ENCODE measurements at regions not wholly inside any gene's neighbourhood (a gene's known extent, or its start where the extent isn't known, plus 50 kb on each side); places are given as distances from the start of the nearest gene placed in this dataset.

DNA sequence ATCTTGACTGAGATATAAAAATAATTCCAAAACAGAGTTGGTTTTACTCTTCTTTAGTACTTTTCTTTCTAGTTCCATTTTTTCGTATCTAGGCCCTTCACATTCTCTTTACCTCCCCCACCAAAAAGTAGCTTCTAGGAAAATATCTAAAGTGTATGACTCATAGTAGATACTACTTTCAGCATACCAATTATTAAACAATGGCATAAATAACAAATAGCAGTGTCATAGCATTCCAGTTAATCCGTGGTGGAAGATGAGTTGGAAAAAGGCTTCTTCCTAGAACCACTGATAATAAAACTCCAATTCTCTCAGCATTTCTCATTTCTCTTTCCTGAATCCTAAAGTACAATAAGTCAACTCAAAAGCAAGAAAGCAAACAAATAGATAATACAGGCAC lies 859.0 kb upstream of the B3GALT2 start:
- intact Hi-C loops (cut with micrococcal nuclease; ENCODE audit: unreplicated experiment), result no loop called here
- CTCF ChIA-PET, result no interaction called here
- no peaks in the 10 kb centered on the region for H3K9me3 ChIP-seq
- H3K27me3 ChIP-seq (replicated peaks; ENCODE audit: control insufficient read depth, insufficient read depth, low read length), result no peaks in the 10 kb centered on the region
- POLR2A ChIA-PET, result no interaction called here
- H3K36me3 ChIP-seq (ENCODE audit: control insufficient read depth, insufficient read depth, low read length), result no peaks in the 10 kb centered on the region
- Mint-ChIP-seq H3K4me3 (ENCODE audit: unreplicated experiment) (no peak overlapping the region), H3K27me3 (ENCODE audit: insufficient read depth, unreplicated experiment) (peaks cover 3% of the 10 kb centered on the region), H3K27ac (ENCODE audit: unreplicated experiment) (no peak overlapping the region), H3K4me1 (ENCODE audit: low read depth, unreplicated experiment) (no peaks in the 10 kb centered on the region), H3K36me3 (ENCODE audit: insufficient read depth, unreplicated experiment) (no peaks in the 10 kb centered on the region), H3K9me3 (ENCODE audit: unreplicated experiment) (no peaks in the 10 kb centered on the region)
- no peak for DNase-seq
- no peaks in the 10 kb centered on the region for H3K4me1 ChIP-seq
- no TSS peak for BruUV-seq (replicated peaks)
- TF ChIP-seq, protein P1, sequence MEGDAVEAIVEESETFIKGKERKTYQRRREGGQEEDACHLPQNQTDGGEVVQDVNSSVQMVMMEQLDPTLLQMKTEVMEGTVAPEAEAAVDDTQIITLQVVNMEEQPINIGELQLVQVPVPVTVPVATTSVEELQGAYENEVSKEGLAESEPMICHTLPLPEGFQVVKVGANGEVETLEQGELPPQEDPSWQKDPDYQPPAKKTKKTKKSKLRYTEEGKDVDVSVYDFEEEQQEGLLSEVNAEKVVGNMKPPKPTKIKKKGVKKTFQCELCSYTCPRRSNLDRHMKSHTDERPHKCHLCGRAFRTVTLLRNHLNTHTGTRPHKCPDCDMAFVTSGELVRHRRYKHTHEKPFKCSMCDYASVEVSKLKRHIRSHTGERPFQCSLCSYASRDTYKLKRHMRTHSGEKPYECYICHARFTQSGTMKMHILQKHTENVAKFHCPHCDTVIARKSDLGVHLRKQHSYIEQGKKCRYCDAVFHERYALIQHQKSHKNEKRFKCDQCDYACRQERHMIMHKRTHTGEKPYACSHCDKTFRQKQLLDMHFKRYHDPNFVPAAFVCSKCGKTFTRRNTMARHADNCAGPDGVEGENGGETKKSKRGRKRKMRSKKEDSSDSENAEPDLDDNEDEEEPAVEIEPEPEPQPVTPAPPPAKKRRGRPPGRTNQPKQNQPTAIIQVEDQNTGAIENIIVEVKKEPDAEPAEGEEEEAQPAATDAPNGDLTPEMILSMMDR (IDR thresholded peaks at IDR 0.05; ENCODE audit: insufficient read depth in 1 of 2, low read depth in 1 of 2, low read length in 1 of 2, severe bottlenecking in 1 of 2, unreplicated experiment in 1 of 2), result no peak
- no peak overlapping the region for H3K4me3 ChIP-seq (ENCODE audit: low read depth, low read length)

DNA sequence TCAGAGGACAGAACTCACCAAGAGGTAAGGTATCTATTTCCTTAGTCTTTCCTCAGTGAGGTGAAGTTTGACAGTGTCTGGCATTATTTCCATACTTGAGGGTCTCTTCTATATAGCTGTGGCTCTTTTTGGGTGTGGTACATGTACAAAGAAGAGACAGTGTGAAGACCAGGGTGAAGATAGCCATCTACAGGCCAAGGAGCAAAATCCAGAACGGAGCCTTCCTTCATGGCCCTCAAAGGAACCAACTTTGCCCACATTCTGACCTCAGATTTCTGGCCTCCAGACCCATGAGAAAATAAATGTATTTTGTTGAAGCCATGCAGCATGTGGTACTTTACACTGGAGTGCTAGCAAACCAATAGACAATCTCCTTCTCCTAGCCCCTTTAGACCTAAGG lies 858.5 kb upstream of the B3GALT2 start:
- Histone ChIP-seq H3K27me3 (replicated peaks; ENCODE audit: control insufficient read depth, insufficient read depth, low read length) (no peaks in the 10 kb centered on the region), H3K4me3 (ENCODE audit: low read depth, low read length) (no peak overlapping the region), H3K4me1 (no peaks in the 10 kb centered on the region), H3K9me3 (no peaks in the 10 kb centered on the region), H3K36me3 (ENCODE audit: control insufficient read depth, insufficient read depth, low read length) (no peaks in the 10 kb centered on the region)
- Mint-ChIP-seq H3K4me3 (ENCODE audit: unreplicated experiment) (no peak overlapping the region), H3K27ac (ENCODE audit: unreplicated experiment) (no peak overlapping the region), H3K36me3 (ENCODE audit: insufficient read depth, unreplicated experiment) (no peaks in the 10 kb centered on the region), H3K4me1 (ENCODE audit: low read depth, unreplicated experiment) (no peaks in the 10 kb centered on the region), H3K27me3 (ENCODE audit: insufficient read depth, unreplicated experiment) (peaks cover 3% of the 10 kb centered on the region), H3K9me3 (ENCODE audit: unreplicated experiment) (no peaks in the 10 kb centered on the region)
- TF ChIP-seq, protein P1 (IDR thresholded peaks at IDR 0.05; ENCODE audit: insufficient read depth in 1 of 2, low read depth in 1 of 2, low read length in 1 of 2, severe bottlenecking in 1 of 2, unreplicated experiment in 1 of 2), result no peak
- BruUV-seq (replicated peaks), result no TSS peak
- CTCF ChIA-PET, result no interaction called here
- intact Hi-C loops (cut with micrococcal nuclease; ENCODE audit: unreplicated experiment), result no loop called here
- POLR2A ChIA-PET, result no interaction called here
- no peak for DNase-seq

GRCh38 chr1:194043984-194044755 lies 857.8 kb upstream of the B3GALT2 start:
- H3K9me3 Mint-ChIP-seq (ENCODE audit: unreplicated experiment), result no peaks in the 10 kb centered on the region
- TF ChIP-seq, protein P1 (IDR thresholded peaks at IDR 0.05; ENCODE audit: insufficient read depth in 1 of 2, low read depth in 1 of 2, low read length in 1 of 2, severe bottlenecking in 1 of 2, unreplicated experiment in 1 of 2), result no peak
- POLR2A ChIA-PET, result no interaction called here
- no peak for DNase-seq
- intact Hi-C loops (cut with micrococcal nuclease; ENCODE audit: unreplicated experiment), result no loop called here
- no TSS peak for BruUV-seq (replicated peaks)
- no peak overlapping the region for H3K4me3 ChIP-seq (ENCODE audit: low read depth, low read length)
- no peaks in the 10 kb centered on the region for H3K9me3 ChIP-seq
- no peaks in the 10 kb centered on the region for H3K36me3 ChIP-seq (ENCODE audit: control insufficient read depth, insufficient read depth, low read length)
- no peaks in the 10 kb centered on the region for H3K36me3 Mint-ChIP-seq (ENCODE audit: insufficient read depth, unreplicated experiment)
- CTCF ChIA-PET, result no interaction called here
- no peaks in the 10 kb centered on the region for H3K4me1 ChIP-seq
- H3K4me3 Mint-ChIP-seq (ENCODE audit: unreplicated experiment), result no peak overlapping the region
- no peaks in the 10 kb centered on the region for H3K27me3 ChIP-seq (replicated peaks; ENCODE audit: control insufficient read depth, insufficient read depth, low read length)
- no peak overlapping the region for H3K27ac Mint-ChIP-seq (ENCODE audit: unreplicated experiment)
- H3K27me3 Mint-ChIP-seq (ENCODE audit: insufficient read depth, unreplicated experiment), result peaks cover 3% of the 10 kb centered on the region
- no peaks in the 10 kb centered on the region for H3K4me1 Mint-ChIP-seq (ENCODE audit: low read depth, unreplicated experiment)
